AG09309 (cell line): ENCODE measurements at regions not wholly inside any gene's neighbourhood (a gene's known extent, or its start where the extent isn't known, plus 50 kb on each side); places are given as distances from the start of the nearest gene placed in this dataset.
"Not testable (repeated sequence)": the region's sequence is repeated elsewhere in the genome, so short reads cannot be mapped to it uniquely, and the experiment has no call there.

ENCODE experiments used
- DNase-seq: peaks from one replicate; pipeline ENCODE4 v3.0.0-alpha.2; 2010; ENCODE audit warnings: low read depth
- H3K4me3 ChIP-seq: 2 replicates; pipeline ENCODE4 v1.5.1; 2011; ENCODE audit warnings: mild to moderate bottlenecking, low read depth, low read length, moderate library complexity; ENCODE audit not compliant: control insufficient read depth

DNA sequence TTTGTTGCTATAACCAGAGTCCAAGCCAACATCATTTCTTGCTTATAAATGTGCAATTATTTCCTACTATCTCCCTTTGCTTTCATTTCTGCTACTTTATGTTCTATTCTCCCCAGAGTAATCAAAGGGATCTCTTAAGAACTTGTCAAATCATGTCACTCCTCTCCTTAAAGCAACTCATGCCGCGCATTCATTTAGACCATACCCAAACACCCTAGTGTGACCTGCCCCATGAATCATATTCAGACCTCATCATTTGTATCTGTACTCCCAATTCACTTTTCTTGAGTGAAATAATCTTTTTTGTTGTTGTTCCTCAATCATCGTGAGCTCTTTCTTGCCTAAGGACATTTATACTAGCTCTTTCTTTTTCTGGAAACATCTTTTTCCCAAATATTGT is 151.8 kb downstream of the SYT15 start:
- H3K4me3 ChIP-seq, DNase-seq: not testable (repeated sequence)

DNA sequence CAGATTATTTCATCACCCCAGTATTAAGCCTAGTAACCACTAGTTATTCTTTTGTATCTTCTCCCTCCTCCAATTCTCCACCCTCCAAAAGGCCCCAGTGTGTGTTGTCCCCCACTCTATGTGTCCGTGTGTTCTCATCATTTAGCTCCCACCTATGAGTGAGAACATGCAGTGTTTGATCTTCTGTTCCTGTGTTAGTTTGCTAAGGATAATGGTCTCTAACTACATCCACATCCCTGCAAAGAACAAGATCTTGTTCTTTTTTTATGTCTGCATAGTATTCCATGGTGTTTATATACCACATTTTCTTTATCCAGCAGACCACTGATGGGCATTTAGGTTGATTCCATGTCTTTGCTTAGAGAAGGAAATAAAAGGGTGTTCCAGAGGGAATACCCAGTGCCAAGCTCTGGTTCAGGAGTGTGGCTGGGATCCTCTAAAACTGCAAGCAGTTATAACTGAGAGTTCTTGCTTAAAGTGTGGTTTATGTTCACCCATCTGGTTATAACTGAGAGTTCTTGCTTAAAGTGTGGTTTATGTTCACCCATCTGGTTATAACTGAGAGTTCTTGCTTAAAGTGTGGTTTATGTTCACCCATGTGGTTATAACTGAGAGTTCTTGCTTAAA is 154.8 kb downstream of the SYT15 start:
- not testable (repeated sequence) for H3K4me3 ChIP-seq, DNase-seq

DNA sequence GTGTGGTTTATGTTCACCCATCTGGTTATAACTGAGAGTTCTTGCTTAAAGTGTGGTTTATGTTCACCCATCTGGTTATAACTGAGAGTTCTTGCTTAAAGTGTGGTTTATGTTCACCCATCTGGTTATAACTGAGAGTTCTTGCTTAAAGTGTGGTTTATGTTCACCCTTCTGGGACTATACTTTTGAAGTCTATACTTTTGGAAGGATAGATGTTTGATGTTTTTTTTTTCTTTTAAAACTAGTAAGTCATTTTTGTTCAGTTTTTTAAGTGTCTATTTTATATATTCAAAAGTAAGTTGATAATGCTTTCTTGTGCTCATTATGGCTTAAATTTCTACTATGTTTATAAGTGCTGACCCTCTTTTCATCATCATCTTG is 155.3 kb downstream of the SYT15 start:
- H3K4me3 ChIP-seq = not testable (repeated sequence)

DNA sequence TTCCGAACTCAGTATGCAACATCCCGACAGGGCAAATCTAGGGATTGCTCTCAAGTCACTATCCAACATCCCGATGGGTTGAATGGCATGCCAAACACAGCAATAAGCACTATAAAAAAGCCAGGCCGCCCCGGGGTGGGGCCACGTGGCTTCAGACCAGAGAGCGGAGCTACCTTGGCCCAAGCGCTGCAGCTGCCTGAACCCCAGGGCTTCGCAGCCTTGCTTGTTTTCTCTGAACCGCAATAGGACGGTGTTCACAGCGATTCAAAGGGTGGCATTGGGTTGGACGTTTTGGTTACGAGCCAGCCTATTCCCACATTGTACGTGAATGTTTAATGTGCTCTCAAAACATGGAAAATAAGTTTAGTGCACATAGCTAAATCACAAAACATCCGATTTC is 161.0 kb downstream of the SYT15 start:
- not testable (repeated sequence) for DNase-seq, H3K4me3 ChIP-seq

More for the DNA sequence above, 155.3 kb downstream of the SYT15 start:
- not testable (repeated sequence) for DNase-seq

DNA sequence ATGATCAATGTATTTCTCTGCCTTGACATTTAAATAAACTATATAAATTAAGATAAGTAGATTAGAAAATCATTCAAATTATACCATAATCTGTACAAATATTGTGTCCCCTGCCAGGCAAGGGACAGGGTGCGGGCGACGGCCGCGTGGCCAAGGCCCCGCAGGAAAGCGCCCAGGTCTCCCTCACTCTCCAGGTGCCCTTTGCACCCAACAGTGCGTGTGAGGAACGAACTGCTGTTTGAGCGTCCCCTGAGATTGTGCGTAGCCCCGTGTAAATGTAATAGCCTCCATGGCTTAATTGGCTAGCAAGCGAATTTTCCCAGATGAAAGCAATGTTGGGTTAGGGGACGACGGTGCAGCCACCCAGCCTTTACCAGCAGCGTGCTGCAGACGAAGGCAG is 161.4 kb downstream of the SYT15 start:
- H3K4me3 ChIP-seq, DNase-seq: not testable (repeated sequence)

DNA sequence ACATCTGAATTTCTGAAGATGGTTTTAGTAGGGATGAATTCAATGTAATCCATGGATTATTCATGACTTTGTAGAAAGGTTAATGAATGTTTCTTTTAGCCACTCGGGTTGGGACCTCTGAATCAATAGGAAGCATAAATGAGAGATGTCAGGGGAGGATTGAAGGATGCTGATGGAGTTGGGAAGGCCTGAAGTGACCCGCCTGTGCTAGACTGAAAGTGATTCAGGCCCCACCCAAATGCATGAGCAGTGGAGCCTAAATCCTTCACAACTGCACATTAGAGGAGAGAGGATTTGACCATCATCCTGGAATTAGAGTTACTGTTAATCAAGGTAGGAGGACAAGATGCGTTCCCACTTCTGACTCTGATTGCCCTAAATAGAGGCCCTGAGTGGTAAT is 162.2 kb upstream of the PTPN20 start:
- DNase-seq, H3K4me3 ChIP-seq: not testable (repeated sequence)

DNA sequence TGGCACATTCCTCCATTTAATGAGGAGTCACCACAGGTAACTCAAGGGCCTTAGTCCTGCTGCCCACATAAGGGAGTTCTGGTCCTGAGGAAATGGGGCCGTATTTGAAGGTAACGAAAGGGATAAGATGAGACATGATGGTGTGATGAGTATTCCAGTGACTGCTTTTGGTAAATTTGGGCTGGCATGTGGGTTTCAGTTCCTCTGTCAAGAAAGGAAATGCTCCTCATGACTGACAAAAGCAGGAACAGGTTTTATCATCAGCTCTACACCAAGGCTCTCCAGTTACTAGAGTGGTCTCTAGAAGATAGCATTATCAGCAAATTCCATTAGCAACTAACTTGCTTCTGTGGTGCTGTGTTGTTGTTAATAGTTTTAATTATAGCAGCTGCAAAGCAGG is 161.8 kb upstream of the PTPN20 start:
- not testable (repeated sequence) for H3K4me3 ChIP-seq, DNase-seq

DNA sequence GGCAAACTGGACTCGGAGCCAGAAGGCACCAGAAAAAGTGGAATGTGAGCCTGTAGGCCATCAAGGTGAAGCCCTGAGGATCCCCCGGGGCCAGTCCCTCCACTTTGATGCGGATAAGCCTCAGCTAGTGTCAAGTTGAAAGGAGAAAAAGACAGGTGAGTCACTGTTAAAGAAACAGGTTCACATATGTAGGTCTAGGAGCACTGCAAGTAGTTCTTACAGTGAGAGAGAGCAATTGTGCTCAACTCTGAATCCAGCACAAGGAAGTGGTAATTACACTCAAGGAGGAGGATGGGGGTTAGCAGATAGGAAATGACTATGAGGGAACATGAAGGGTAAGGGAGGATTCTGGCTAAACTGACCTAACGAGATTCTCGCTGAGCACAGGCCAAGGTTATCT is 157.5 kb upstream of the PTPN20 start:
- not testable (repeated sequence) for H3K4me3 ChIP-seq, DNase-seq

DNA sequence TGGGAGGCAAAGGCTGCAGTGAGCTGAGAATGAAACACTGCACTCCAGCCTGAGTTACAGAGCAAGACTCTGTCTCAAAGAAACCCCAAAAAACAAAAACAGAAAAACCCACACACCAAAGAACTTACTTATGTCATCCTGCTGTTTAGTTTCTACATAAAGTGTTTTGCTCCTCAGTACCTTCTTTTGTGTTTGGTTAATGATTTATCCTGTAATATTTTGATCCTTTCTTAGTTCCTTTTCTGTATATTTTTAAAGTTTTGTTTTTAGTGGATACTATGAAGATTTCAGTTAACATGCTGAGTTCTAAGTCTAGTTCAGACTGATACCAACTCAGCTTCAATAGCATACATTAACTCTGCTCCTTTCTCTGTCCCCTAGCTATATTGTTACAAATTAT is 149.8 kb upstream of the PTPN20 start:
- not testable (repeated sequence) for H3K4me3 ChIP-seq, DNase-seq

DNA sequence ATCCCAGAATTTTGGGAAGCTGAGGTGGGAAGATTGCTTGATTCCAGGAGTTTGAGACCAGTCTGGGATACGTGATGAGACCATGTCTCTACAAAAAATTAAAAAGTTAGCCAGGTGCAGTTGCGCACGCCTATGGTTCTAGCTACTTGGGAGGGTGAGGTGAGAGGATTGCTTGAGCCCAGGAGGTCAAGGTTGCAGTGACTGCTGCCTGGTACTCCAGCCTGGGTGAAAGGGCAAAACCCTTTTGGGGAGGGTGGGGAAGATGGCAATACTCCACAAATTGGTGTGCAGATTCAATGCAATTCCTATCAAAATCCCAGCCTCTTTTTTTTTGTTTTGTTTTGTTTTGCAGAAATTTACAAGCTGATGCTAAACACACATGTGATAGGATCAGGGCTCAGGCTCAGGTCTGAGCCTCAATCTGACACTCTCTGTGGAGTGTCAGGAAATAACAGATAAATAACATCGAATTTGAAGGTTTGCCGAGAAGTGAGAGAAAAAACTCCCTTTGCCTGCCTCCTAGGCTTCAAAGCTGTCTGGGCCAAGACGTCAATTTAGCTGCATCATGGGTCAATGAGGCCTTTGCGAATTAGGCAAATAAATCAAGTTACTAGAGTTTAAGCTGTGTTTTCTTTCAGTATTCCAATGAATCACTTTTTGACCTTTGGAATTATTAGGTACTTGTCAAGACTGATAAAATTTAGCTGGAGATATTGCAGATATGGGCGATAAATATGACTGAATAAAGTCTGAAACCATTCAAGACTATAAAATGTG is 142.5 kb upstream of the PTPN20 start:
- not testable (repeated sequence) for H3K4me3 ChIP-seq, DNase-seq

DNA sequence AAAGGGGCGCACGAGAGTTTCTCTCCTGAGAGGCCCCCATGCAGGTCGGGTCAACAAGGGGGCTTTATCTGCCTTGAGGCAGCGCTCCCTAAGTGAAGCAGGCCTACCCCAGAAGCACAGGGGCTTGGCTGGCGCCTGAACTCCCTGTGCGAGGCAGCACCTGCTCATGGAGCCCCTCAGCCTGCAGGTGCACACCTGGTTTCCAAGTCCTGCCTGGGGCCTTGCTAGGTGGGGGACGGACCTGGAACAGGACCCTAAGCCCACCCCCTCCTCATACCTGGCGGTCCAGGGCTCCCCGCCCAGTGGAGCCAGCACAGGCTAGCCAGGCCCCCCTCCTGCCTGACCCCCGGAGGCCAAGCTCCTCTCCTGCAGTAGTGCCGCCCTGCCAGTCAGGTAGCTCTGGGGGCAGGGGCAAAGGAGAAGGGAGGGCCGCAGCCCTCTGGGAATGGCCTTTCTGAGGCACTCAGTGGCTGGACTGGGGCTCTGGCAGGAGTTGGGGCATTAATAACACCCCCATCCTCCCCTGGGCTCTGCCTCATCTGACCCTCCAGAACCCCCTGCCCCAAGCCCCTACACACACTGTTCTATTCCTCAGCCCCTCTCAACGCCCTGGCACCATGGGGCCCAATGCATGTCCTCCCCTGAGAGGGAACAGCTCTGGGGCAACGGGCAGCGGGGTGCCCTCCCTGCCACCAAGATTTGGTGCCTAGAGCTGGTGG is 137.9 kb upstream of the PTPN20 start:
- DNase-seq, H3K4me3 ChIP-seq: not testable (repeated sequence)

DNA sequence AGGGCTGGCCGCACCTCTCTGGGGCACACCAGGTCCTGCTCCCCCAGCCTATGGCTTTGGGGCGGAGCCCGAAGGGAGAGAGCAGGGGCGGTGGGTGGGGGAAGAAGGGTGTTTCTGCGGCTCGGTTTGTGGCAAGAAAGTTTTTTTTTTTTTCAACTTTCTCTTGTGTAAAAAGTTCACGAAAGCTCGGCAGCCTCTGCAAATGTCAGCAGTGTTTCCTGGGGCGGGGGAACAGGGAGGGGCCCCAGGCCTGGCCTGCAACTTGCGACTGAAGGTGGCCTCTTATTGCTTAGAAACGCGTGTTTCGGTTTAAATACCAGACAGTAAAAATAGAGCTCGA is 137.4 kb upstream of the PTPN20 start:
- not testable (repeated sequence) for DNase-seq, H3K4me3 ChIP-seq

DNA sequence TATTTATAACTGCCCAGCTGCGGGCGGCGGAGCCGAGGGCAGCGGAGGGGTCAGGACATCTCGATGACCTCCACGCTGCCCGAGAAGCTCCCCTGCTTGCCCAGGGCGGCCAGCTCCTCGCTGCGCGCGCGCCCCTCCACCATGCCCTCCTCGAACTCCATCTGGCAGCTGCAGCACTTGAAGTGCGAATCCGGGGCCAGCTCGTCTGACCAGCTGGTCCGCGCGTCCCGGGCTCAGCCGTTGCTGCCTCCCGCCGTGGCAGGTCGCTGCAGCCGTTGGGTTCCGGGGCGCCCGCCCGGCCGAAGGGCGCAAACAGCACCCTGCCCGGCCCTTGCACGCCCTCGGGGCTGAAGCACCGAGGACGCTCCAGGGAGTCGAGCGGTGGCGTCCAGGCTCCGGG is 136.9 kb upstream of the PTPN20 start:
- DNase-seq, H3K4me3 ChIP-seq: not testable (repeated sequence)

DNA sequence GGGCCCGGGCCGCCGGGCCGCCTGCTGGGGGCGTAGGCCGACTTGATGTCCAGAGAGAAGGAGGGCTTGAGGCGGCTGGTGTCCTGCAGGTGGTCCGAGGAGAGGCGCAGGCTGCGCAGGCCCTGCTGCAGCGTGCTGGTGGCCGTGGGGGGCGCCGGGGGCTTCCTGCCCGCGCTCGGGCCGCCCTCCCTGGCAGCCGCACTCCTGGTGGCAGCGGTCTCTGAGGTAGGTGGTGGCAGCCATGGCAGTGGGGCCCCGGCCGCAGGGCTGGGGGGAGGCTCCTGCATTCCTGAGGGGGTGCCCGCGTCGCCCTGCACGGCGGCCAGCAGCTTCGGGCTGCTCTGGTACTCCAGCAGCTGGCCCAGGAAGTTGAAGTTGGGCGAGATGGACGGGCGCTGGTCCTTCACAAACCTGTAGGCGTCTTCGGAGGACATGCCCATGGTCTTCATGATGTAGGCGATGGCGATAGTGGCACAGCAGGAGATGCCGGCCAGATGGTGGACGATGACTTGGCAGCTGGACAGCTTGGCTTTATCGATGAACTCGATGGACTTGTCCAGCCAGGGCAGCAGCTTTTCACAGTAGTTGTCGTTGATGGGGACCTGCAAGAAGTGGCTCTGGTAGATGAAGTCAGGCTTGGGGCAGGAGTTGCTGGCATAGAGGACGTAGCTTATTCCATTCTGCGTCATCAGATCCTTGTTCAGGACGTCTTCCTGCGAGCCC is 136.1 kb upstream of the PTPN20 start:
- H3K4me3 ChIP-seq, DNase-seq: not testable (repeated sequence)

DNA sequence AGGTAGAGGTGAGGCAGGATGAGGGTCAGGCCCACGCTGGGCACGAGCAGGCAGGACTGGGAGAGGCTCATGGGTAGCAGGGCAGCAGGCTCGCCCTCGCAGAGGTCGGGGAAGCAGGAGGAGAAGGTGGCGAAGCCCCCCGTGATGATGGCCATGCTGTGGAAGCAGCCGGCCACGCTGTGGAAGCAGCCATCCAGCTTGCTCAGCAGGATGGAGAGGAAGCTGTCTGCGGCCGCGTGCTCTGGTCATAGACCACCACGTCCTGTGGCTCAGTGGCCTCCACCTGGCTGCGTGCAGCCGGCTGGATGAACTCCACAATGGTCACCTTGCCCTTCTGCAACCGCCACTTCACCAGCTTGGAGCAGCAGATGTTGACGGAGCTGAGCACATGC is 135.6 kb upstream of the PTPN20 start:
- H3K4me3 ChIP-seq, DNase-seq: not testable (repeated sequence)

DNA sequence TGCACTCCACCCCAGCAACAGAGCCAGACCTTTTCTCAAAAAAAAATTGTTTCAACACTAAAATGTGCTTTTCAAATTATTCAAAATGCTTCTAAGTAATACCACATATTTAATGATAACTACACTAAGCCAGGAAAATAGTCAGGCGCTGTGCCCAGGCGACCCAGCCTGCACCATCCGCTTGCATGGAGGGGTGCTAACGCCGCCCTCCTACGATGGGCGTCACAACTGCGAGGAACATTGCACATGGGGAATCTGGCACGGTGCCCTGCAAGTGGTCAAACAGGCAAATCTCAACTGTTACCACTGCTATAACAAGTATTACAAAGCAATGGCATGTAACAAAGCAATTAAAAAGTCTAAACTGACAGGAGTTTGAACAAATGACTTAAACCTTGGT is 131.7 kb upstream of the PTPN20 start:
- DNase-seq, H3K4me3 ChIP-seq: not testable (repeated sequence)

DNA sequence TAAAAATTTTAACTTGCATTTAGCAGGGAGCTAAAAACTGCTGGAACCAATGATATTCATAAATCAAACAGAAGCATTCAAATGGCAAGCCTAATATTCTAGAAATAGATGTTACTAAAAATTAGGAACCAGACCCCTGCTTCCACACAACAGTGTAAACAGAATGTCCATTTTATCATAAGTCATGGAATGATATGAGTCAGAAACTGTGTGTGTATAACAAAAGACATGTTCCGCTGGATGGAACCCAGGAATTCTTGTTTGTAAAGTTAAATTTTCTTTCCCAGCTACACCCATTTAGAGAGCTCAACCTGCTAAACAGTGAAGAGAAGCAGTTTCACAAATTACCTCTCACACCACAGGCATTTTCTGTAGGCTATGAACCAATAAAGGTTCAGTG is 131.1 kb upstream of the PTPN20 start:
- DNase-seq, H3K4me3 ChIP-seq: not testable (repeated sequence)

DNA sequence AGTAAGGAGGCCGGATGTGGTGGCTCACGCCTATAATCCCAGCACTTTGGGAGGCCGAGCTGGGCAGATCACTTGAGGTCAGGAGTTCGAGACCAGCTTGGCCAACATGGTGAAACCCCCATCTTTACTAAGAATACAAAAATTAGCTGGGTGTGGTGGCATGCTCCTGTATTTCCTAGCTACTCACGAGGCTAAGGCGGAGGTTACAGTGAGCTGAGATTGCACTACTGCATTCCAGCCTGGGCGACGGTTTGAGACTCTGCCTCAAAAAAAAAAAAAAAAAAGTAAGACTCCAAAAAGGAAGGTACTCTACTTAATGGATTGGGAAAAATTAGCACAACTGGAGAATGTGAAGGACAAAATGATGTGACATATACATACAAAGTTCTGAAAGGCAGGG is 130.2 kb upstream of the PTPN20 start:
- not testable (repeated sequence) for H3K4me3 ChIP-seq, DNase-seq
